A673 (cell line): ENCODE measurements at regions not wholly inside any gene's neighbourhood (a gene's known extent, or its start where the extent isn't known, plus 50 kb on each side); places are given as distances from the start of the nearest gene placed in this dataset.

Source experiments
- EZH2 ChIP-seq: fragments of 200-600 bp; sonication (generic); IDR thresholded peaks from 2 replicates; pipeline ENCODE4 v1.6.1; 2017; ENCODE audit warnings: borderline replicate concordance, low read depth, mild to moderate bottlenecking, mixed read lengths, antibody characterized with exemption, low read length; ENCODE audit not compliant: poor library complexity, severe bottlenecking
- TF ChIP-seq, protein P1 (sequence below): fragments of 300-800, 200-600 bp; sonication (generic); conservative IDR thresholded peaks from 2 replicates; pipeline ENCODE4 v1.5.1; 2017; ENCODE audit warnings: low read depth, mild to moderate bottlenecking, antibody characterized with exemption, low read length, moderate library complexity, mixed read lengths

DNA sequence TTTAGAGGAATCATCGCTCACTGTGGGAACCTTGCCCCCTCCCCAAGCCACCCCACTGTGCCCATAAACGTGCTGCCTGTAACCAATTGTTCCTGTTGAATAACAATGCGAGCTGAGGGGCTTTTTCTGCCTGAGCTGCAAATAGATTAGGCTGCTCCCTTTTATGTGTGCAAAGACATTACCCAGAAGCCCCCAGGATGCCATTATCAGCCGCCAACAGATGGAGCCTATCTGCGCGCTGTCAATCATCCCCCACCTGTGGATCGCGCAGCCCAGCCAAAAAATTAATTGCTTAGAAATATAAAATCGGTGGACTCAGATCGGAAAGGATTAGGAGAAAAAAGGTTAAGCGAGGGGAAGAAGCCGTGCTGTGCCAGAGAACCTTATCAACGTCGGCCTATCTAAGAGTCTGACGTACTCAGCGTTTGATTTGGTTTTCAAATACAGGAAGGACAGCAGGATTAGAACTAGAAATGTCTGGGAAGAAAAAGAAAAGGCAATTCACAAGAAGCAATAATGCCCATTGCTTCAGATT lies 167.3 kb upstream of the MYO3A start:
- no peak for TF ChIP-seq EZH2
- TF ChIP-seq, protein P1, sequence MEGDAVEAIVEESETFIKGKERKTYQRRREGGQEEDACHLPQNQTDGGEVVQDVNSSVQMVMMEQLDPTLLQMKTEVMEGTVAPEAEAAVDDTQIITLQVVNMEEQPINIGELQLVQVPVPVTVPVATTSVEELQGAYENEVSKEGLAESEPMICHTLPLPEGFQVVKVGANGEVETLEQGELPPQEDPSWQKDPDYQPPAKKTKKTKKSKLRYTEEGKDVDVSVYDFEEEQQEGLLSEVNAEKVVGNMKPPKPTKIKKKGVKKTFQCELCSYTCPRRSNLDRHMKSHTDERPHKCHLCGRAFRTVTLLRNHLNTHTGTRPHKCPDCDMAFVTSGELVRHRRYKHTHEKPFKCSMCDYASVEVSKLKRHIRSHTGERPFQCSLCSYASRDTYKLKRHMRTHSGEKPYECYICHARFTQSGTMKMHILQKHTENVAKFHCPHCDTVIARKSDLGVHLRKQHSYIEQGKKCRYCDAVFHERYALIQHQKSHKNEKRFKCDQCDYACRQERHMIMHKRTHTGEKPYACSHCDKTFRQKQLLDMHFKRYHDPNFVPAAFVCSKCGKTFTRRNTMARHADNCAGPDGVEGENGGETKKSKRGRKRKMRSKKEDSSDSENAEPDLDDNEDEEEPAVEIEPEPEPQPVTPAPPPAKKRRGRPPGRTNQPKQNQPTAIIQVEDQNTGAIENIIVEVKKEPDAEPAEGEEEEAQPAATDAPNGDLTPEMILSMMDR: no peak
